ENCODE measurements at regions not wholly inside any gene's neighbourhood (a gene's known extent, or its start where the extent isn't known, plus 50 kb on each side); places are given as distances from the start of the nearest gene placed in this dataset.

- intact Hi-C loops (cut with micrococcal nuclease): no loop called here
Observed at GRCh38 chr7:13161125-13161524, 473.7 kb downstream of the ARL4A start.

GRCh38 chr7:13165854-13166253 lies 478.4 kb downstream of the ARL4A start:
- Mint-ChIP-seq H3K27ac (no peak overlapping the region), H3K27me3 (peaks cover 6% of the 10 kb centered on the region), H3K4me3 (no peak overlapping the region), H3K4me1 (no peaks in the 10 kb centered on the region), H3K9me3 (ENCODE audit: insufficient read depth) (peaks cover 2% of the 10 kb centered on the region)
- no peak for ATAC-seq (ENCODE audit: low read depth)
- 21% methylated on average over 2 of the region's 4 CpGs for WGBS (ENCODE audit: insufficient coverage)
- H3K9me3 ChIP-seq (ENCODE audit: control extremely low read depth in 1 of 3, control insufficient read depth in 2 of 3, insufficient read depth in 1 of 3, low read length in 2 of 3): peaks cover 0 to 6% (median 0%) of the 10 kb centered on the region in 3 donors
- H3K4me1 ChIP-seq (ENCODE audit: control insufficient read depth in 2 of 2, insufficient read depth in 2 of 2, low read length in 2 of 2): no peaks in the 10 kb centered on the region
- DNase-seq: no peak
- H4K20me1 ChIP-seq (ENCODE audit: control insufficient read depth, insufficient read depth, low read length, poor library complexity, severe bottlenecking): no peaks in the 10 kb centered on the region
- no peak overlapping the region for H3K4me3 ChIP-seq (ENCODE audit: control extremely low read depth in 1 of 5, extremely low read depth in 1 of 5, insufficient read depth in 1 of 5, low read depth in 2 of 5, low read length in 4 of 5)
- no peaks in the 10 kb centered on the region for H3K36me3 ChIP-seq (replicated peaks in 1 of 2; ENCODE audit: control extremely low read depth in 1 of 2, control insufficient read depth in 1 of 2, extremely low read depth in 1 of 2, insufficient read depth in 2 of 2, low read length in 1 of 2)
- intact Hi-C loops (cut with micrococcal nuclease): no loop called here
- H3K27ac ChIP-seq (ENCODE audit: low read length in 2 of 2): no peak overlapping the region
- POLR2A ChIA-PET: no interaction called here
- H2AFZ ChIP-seq (ENCODE audit: insufficient read depth, low read depth, low read length, poor library complexity, severe bottlenecking): no peak overlapping the region
- H3K9ac ChIP-seq (ENCODE audit: low read length): no peak overlapping the region
- no peaks in the 10 kb centered on the region for H3K27me3 ChIP-seq (replicated peaks in 1 of 4; ENCODE audit: control extremely low read depth in 1 of 4, control insufficient read depth in 3 of 4, insufficient read depth in 4 of 4, low read length in 3 of 4)
- no peaks in the 10 kb centered on the region for H3K79me2 ChIP-seq (ENCODE audit: control insufficient read depth, insufficient read depth, low read length)
- CTCF ChIA-PET: no interaction called here
- no peak overlapping the region for H3K4me2 ChIP-seq (replicated peaks; ENCODE audit: low read depth, low read length, poor library complexity, severe bottlenecking)
- TF ChIP-seq EZH2 (IDR thresholded peaks at IDR 0.05; ENCODE audit: borderline replicate concordance, insufficient read depth, low read depth, low read length, poor library complexity, severe bottlenecking): no peak
- no peak for TF ChIP-seq CTCF (IDR thresholded peaks at IDR 0.05)

More at GRCh38 chr7:13161125-13161524, 473.7 kb downstream of the ARL4A start:
- DNase-seq (no peak), ATAC-seq (ENCODE audit: low read depth) (no peak)
- Histone ChIP-seq H3K79me2 (ENCODE audit: control insufficient read depth, insufficient read depth, low read length) (no peaks in the 10 kb centered on the region), H3K36me3 (replicated peaks in 1 of 2; ENCODE audit: control extremely low read depth in 1 of 2, control insufficient read depth in 1 of 2, extremely low read depth in 1 of 2, insufficient read depth in 2 of 2, low read length in 1 of 2) (no peaks in the 10 kb centered on the region), H3K9me3 (ENCODE audit: control extremely low read depth in 1 of 3, control insufficient read depth in 2 of 3, insufficient read depth in 1 of 3, low read length in 2 of 3) (no peaks in the 10 kb centered on the region), H2AFZ (ENCODE audit: insufficient read depth, low read depth, low read length, poor library complexity, severe bottlenecking) (no peak overlapping the region), H3K4me2 (replicated peaks; ENCODE audit: low read depth, low read length, poor library complexity, severe bottlenecking) (no peak overlapping the region), H3K4me3 (ENCODE audit: control extremely low read depth in 1 of 5, extremely low read depth in 1 of 5, insufficient read depth in 1 of 5, low read depth in 2 of 5, low read length in 4 of 5) (no peak overlapping the region), H4K20me1 (ENCODE audit: control insufficient read depth, insufficient read depth, low read length, poor library complexity, severe bottlenecking) (no peaks in the 10 kb centered on the region), H3K9ac (ENCODE audit: low read length) (no peak overlapping the region), H3K27ac (ENCODE audit: low read length in 2 of 2) (no peak overlapping the region), H3K27me3 (replicated peaks in 1 of 4; ENCODE audit: control extremely low read depth in 1 of 4, control insufficient read depth in 3 of 4, insufficient read depth in 4 of 4, low read length in 3 of 4) (no peaks in the 10 kb centered on the region), H3K4me1 (ENCODE audit: control insufficient read depth in 2 of 2, insufficient read depth in 2 of 2, low read length in 2 of 2) (peaks cover 0 to 3% of the 10 kb centered on the region in 2 donors)
- TF ChIP-seq CTCF (IDR thresholded peaks at IDR 0.05): no peak
- TF ChIP-seq EZH2 (IDR thresholded peaks at IDR 0.05; ENCODE audit: borderline replicate concordance, insufficient read depth, low read depth, low read length, poor library complexity, severe bottlenecking): no peak
- Mint-ChIP-seq H3K27ac (no peak overlapping the region), H3K4me3 (no peak overlapping the region), H3K27me3 (peaks cover under 1% of the 10 kb centered on the region), H3K4me1 (peaks cover 7% of the 10 kb centered on the region), H3K9me3 (ENCODE audit: insufficient read depth) (no peaks in the 10 kb centered on the region)
- ChIA-PET POLR2A (no interaction called here), CTCF (no interaction called here)
